ENCODE measurements at regions not wholly inside any gene's neighbourhood (a gene's known extent, or its start where the extent isn't known, plus 50 kb on each side); places are given as distances from the start of the nearest gene placed in this dataset.
A peak's percentile ranks its signal among the peaks of the same experiment; 100 is the strongest.
"Not testable (repeated sequence)": the region's sequence is repeated elsewhere in the genome, so short reads cannot be mapped to it uniquely, and the experiment has no call there.

DNA sequence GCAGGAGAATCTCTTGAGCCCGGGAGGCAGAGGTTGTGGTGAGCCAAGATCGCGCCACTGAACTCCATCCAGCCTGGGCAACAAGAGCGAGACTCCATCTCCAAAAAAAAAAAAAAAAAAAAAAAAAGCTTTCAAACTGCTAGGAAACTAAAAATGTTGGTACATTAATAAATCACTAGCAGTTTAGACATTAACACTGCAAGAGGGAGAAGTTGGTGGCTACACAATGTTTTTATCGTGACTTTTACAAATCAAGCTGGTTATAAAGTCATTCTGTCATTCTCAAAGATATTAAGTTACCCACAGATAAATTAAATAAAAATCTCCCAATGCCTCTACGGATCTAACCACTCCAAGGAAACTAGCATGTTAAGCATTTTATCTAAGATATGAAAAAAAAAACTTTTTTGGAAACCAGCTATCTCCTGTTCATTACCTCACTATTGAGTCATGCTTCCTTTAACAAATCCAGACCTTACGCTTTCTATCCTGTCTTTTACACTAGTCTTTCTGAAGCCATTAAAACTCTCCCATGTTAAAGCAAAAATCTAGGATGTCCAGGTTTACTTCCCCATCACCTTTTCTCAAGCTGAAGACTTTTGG is 85.9 kb upstream of the SMURF2 start:
- H3K27ac ChIP-seq (ENCODE audit: low read depth, low read length), result peak overlapping the region; percentile 12
- H3K4me3 ChIP-seq (ENCODE audit: low read length in 3 of 3), result no peak overlapping the region
- H3K9me3 ChIP-seq (ENCODE audit: control insufficient read depth in 3 of 3, low read length in 3 of 3), result no peaks in the 10 kb centered on the region
- no peak overlapping the region for H3K9ac ChIP-seq (ENCODE audit: low read depth in 1 of 3, low read length in 3 of 3)
- no peaks in the 10 kb centered on the region for H3K4me1 ChIP-seq (ENCODE audit: control insufficient read depth in 3 of 3, insufficient read depth in 3 of 3, low read length in 3 of 3)
- no peaks in the 10 kb centered on the region for H3K27me3 ChIP-seq (ENCODE audit: control insufficient read depth in 3 of 3, insufficient read depth in 3 of 3, low read length in 3 of 3)
- H3K36me3 ChIP-seq (ENCODE audit: control insufficient read depth in 3 of 3, insufficient read depth in 3 of 3, low read length in 3 of 3), result peaks cover 11 to 14% (median 14%) of the 10 kb centered on the region in 3 donors

DNA sequence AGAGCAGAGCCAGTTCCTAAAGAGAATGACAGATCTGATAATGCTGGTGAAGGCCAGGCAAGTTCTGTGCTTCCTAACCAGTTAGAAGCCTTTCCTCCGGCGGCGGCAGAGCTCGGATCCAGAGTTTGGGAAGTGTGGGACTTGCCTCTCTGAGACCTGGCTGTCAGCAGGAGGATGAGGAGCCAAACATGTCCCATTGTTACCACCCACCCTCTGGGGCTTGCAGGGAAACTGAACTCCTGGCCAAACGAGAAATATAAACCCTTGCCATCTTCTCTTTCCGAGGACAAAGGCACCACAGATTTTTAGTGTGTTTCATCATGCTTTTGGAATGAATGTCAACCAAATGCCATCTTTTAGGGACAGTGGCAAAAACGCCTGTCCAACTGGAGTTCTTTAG is 80.2 kb upstream of the SMURF2 start:
- peak overlapping the region; percentile 49 for H3K27ac ChIP-seq (ENCODE audit: low read depth, low read length)

DNA sequence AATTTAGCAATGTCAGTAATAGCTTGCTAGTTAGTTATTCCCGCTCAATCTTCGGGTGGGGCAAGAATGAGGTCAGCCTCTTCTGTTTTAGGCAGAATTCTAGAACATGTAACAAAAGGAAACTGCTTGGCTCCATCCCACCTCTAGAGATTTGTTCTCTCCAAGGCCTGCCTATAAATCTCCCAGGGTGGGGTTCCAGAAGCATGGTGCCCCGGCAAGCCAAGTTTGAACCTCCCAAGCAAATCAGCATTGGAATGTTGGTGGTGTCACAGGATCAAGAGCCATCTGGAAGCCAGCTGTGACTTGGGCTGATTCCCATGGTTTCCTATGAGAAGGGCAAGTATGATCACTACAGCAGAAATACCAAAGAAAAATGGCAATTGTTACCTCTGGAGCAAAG is 79.8 kb upstream of the SMURF2 start:
- H3K4me3 ChIP-seq (ENCODE audit: low read length in 3 of 3); H3K36me3 ChIP-seq (ENCODE audit: control insufficient read depth in 3 of 3, insufficient read depth in 3 of 3, low read length in 3 of 3); H3K27me3 ChIP-seq (ENCODE audit: control insufficient read depth in 3 of 3, insufficient read depth in 3 of 3, low read length in 3 of 3); H3K4me1 ChIP-seq (ENCODE audit: control insufficient read depth in 3 of 3, insufficient read depth in 3 of 3, low read length in 3 of 3); H3K9ac ChIP-seq (ENCODE audit: low read depth in 1 of 3, low read length in 3 of 3); H3K9me3 ChIP-seq (ENCODE audit: control insufficient read depth in 3 of 3, low read length in 3 of 3): not testable (repeated sequence)
- H3K27ac ChIP-seq (ENCODE audit: low read depth, low read length), result peak overlapping the region; percentile 49

More for the DNA sequence above, 80.2 kb upstream of the SMURF2 start:
- H3K4me3 ChIP-seq (ENCODE audit: low read length in 3 of 3), result no peak overlapping the region
- H3K36me3 ChIP-seq (ENCODE audit: control insufficient read depth in 3 of 3, insufficient read depth in 3 of 3, low read length in 3 of 3), result no peaks in the 10 kb centered on the region
- H3K9me3 ChIP-seq (ENCODE audit: control insufficient read depth in 3 of 3, low read length in 3 of 3), result no peaks in the 10 kb centered on the region
- H3K9ac ChIP-seq (ENCODE audit: low read depth in 1 of 3, low read length in 3 of 3), result no peak overlapping the region
- H3K4me1 ChIP-seq (ENCODE audit: control insufficient read depth in 3 of 3, insufficient read depth in 3 of 3, low read length in 3 of 3), result peaks cover 3 to 9% (median 4%) of the 10 kb centered on the region in 3 donors
- H3K27me3 ChIP-seq (ENCODE audit: control insufficient read depth in 3 of 3, insufficient read depth in 3 of 3, low read length in 3 of 3), result no peaks in the 10 kb centered on the region

DNA sequence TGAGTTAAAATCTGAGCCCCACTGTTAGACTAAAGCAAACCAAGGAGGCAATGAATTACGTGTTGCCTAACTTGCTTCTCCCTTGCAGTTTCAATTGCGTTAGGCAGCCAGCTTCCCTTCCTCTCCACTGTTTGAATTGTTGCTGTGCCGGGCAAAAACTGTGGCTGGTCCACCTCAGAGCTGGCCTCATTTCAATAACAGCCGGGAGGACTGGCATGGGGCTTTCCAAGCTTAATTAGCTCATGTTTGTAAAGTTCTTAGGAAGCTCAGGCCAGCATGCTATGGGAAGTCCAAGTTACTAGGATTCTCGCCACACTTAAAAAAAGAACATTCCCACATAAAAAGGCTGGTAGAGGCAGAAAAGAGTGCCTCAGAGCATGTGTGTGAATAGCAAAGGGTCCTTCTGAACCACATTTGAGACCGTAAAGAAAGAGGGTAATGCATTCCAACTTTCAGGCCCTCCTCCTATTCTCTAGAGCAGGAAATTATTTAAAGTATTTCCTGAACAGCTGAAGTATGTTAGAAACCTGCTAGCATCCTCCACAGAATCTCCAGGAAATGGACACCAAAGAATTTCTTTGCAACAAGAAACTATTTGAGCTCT is 79.0 kb upstream of the SMURF2 start:
- H3K27me3 ChIP-seq (ENCODE audit: control insufficient read depth in 3 of 3, insufficient read depth in 3 of 3, low read length in 3 of 3), result no peaks in the 10 kb centered on the region
- no peaks in the 10 kb centered on the region for H3K36me3 ChIP-seq (ENCODE audit: control insufficient read depth in 3 of 3, insufficient read depth in 3 of 3, low read length in 3 of 3)
- H3K4me3 ChIP-seq (ENCODE audit: low read length in 3 of 3), result no peak overlapping the region
- no peak overlapping the region for H3K9ac ChIP-seq (ENCODE audit: low read depth in 1 of 3, low read length in 3 of 3)
- H3K9me3 ChIP-seq (ENCODE audit: control insufficient read depth in 3 of 3, low read length in 3 of 3), result no peaks in the 10 kb centered on the region
- H3K4me1 ChIP-seq (ENCODE audit: control insufficient read depth in 3 of 3, insufficient read depth in 3 of 3, low read length in 3 of 3), result peaks cover 3 to 9% (median 4%) of the 10 kb centered on the region in 3 donors
- peak overlapping the region; percentile 54 for H3K27ac ChIP-seq (ENCODE audit: low read depth, low read length)

DNA sequence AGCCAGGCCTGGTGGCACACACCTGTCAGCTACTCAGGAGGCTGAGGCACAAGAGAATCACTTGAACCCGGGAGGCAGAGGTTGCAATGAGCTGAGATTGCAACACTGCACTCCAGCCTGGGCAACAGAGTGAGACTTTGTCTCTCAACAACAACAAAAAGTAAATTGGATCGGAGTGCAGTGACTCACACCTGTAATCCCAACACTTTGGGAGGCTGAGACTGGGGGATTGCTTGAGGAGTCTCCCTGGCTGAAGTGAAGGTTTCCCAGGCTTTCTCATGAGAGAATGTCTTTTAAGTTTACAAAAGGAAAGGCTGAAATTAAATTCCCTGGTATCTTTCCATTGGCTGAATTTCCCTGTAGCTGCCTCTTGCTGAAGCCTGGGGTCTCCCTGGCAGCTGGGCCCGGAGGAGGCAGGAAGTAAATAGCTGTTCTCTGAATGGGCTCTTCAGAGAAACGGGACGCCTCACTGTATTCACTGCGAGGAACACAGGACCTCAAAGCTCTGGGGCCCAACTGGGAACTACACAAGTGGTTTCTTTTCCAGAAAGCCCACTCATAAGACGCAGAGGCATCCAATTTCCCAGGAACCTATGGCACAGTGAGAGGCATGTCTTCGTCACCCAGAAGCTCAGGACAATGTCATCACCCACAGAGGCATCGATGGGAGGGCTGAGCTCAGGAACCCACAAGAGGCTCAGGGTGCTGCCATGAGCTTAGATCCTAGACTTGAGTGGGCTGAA is 77.4 kb upstream of the SMURF2 start:
- Histone ChIP-seq H3K36me3 (ENCODE audit: control insufficient read depth in 3 of 3, insufficient read depth in 3 of 3, low read length in 3 of 3) (no peaks in the 10 kb centered on the region), H3K27me3 (ENCODE audit: control insufficient read depth in 3 of 3, insufficient read depth in 3 of 3, low read length in 3 of 3) (no peaks in the 10 kb centered on the region), H3K4me3 (ENCODE audit: low read length in 3 of 3) (no peak overlapping the region), H3K9ac (ENCODE audit: low read depth in 1 of 3, low read length in 3 of 3) (no peak overlapping the region), H3K27ac (ENCODE audit: low read depth, low read length) (peak overlapping the region; percentile 41), H3K9me3 (ENCODE audit: control insufficient read depth in 3 of 3, low read length in 3 of 3) (no peaks in the 10 kb centered on the region), H3K4me1 (ENCODE audit: control insufficient read depth in 3 of 3, insufficient read depth in 3 of 3, low read length in 3 of 3) (peaks cover 3 to 9% (median 4%) of the 10 kb centered on the region in 3 donors)

DNA sequence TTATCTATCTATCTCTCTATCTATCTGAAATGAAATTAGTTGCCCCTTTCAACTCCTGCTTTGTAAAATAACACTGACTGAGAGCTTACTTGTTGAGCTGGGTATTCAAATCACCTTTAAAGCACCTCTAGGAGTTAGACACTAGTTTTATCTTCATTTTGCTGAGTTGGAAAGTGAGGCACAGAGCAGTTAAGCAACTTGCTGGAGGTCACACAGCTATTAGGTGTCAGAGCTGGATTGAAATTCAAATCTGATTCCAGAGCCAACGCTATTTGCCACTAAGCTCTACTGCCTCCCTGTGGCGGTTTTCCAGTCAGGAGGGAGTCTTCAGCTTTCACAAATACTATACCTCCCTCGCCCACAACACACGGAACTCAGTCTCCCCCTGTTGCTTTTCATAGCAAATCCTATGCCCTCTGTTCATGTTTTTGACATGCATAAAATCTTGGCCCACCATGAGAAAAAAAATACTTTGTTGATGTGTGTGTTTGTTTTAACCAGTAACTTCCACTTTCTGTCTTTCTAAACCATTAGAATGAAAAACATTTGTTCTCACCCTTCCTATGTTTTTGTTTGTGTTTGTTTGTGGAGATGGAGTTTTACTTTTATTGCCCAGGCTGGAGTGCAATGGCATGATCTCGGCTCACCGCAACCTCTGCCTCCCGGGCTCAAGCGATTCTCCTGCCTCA is 74.8 kb upstream of the SMURF2 start:
- Histone ChIP-seq H3K4me3 (ENCODE audit: low read length in 3 of 3) (no peak overlapping the region), H3K27ac (ENCODE audit: low read depth, low read length) (no peak overlapping the region), H3K9me3 (ENCODE audit: control insufficient read depth in 3 of 3, low read length in 3 of 3) (no peaks in the 10 kb centered on the region), H3K36me3 (ENCODE audit: control insufficient read depth in 3 of 3, insufficient read depth in 3 of 3, low read length in 3 of 3) (no peaks in the 10 kb centered on the region), H3K9ac (ENCODE audit: low read depth in 1 of 3, low read length in 3 of 3) (no peak overlapping the region), H3K4me1 (ENCODE audit: control insufficient read depth in 3 of 3, insufficient read depth in 3 of 3, low read length in 3 of 3) (peaks cover 9 to 11% (median 10%) of the 10 kb centered on the region in 3 donors), H3K27me3 (ENCODE audit: control insufficient read depth in 3 of 3, insufficient read depth in 3 of 3, low read length in 3 of 3) (no peaks in the 10 kb centered on the region)

DNA sequence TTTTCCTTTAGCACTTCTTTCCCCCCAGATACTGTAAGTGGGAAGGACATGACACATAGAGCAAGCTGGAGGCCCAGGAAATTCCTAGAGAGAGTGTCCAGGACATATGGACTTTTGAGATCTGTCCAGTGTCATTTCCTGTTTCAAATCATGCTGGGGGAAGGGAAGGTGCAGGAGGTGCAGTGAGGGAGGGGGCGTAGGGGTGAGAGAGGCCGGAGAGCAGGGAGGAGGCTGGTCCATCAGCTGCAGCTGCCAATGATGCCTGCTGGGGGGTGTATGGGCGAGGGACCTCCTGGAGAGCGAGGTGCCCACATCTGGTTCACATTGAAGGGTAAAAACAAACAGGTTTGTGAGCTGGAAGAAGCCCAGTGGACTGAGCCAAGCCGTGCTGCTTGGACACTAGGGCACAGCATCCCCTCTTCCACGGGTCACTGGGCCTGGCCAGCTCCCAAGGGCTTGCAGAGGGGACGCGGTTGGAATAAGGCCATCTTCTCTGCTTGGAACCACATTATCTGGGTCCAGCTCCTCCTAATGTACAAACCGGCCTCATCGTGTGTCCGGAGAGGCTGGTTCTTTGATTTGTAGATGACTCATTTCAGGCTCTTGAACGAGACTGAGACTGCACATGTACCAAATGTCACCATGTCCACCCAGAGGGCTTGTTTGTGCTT is 70.4 kb upstream of the SMURF2 start:
- Histone ChIP-seq H3K4me1 (ENCODE audit: control insufficient read depth in 3 of 3, insufficient read depth in 3 of 3, low read length in 3 of 3) (peaks cover 5 to 8% (median 5%) of the 10 kb centered on the region in 3 donors), H3K9me3 (ENCODE audit: control insufficient read depth in 3 of 3, low read length in 3 of 3) (no peaks in the 10 kb centered on the region), H3K9ac (ENCODE audit: low read depth in 1 of 3, low read length in 3 of 3) (no peak overlapping the region), H3K27ac (ENCODE audit: low read depth, low read length) (no peak overlapping the region), H3K36me3 (ENCODE audit: control insufficient read depth in 3 of 3, insufficient read depth in 3 of 3, low read length in 3 of 3) (no peaks in the 10 kb centered on the region), H3K4me3 (ENCODE audit: low read length in 3 of 3) (no peak overlapping the region), H3K27me3 (ENCODE audit: control insufficient read depth in 3 of 3, insufficient read depth in 3 of 3, low read length in 3 of 3) (no peaks in the 10 kb centered on the region)

DNA sequence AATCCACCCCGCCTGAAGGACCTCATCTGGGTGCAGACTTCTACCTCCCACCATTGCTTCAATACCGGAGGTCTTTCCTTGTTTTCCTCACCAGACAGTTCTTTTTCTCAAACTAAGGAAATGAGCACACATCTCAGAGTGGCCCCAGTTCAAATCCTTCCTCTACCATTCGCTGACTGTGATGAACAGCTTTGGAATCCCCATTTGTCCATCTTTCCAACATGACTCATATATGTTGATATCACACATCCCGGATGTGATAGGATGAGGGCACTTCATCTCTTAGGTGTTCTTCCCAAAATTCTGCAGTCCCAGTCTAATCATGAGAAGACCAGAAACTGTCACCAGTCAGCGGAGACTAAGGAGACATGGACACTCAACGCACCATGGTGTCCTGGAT is 67.9 kb upstream of the SMURF2 start:
- H3K9me3 ChIP-seq (ENCODE audit: control insufficient read depth in 3 of 3, low read length in 3 of 3); H3K4me1 ChIP-seq (ENCODE audit: control insufficient read depth in 3 of 3, insufficient read depth in 3 of 3, low read length in 3 of 3); H3K27ac ChIP-seq (ENCODE audit: low read depth, low read length); H3K9ac ChIP-seq (ENCODE audit: low read depth in 1 of 3, low read length in 3 of 3); H3K4me3 ChIP-seq (ENCODE audit: low read length in 3 of 3); H3K27me3 ChIP-seq (ENCODE audit: control insufficient read depth in 3 of 3, insufficient read depth in 3 of 3, low read length in 3 of 3); H3K36me3 ChIP-seq (ENCODE audit: control insufficient read depth in 3 of 3, insufficient read depth in 3 of 3, low read length in 3 of 3): not testable (repeated sequence)

DNA sequence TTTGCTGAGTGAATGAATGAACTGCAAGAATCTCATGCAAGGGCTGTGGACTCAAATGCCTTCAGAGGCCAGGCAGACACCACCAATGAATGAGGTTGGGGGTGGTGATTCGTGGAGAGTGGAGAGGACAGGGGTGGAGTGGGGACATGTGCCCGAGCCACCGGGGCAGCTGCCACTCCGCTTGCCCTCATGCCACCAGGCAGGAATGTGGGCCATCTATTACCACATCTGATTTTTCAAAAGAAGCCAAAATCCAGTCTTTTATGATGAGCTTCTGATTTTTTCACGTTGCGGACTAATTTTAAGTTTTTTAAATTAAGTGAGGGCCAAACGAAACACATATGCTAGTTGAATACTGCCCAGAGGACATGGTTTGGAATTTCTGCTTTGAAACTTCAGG is 67.1 kb upstream of the SMURF2 start:
- peaks cover 5 to 8% (median 8%) of the 10 kb centered on the region in 3 donors for H3K4me1 ChIP-seq (ENCODE audit: control insufficient read depth in 3 of 3, insufficient read depth in 3 of 3, low read length in 3 of 3)
- H3K9me3 ChIP-seq (ENCODE audit: control insufficient read depth in 3 of 3, low read length in 3 of 3), result no peaks in the 10 kb centered on the region
- H3K27me3 ChIP-seq (ENCODE audit: control insufficient read depth in 3 of 3, insufficient read depth in 3 of 3, low read length in 3 of 3), result no peaks in the 10 kb centered on the region
- H3K4me3 ChIP-seq (ENCODE audit: low read length in 3 of 3), result no peak overlapping the region
- H3K36me3 ChIP-seq (ENCODE audit: control insufficient read depth in 3 of 3, insufficient read depth in 3 of 3, low read length in 3 of 3), result no peaks in the 10 kb centered on the region
- H3K27ac ChIP-seq (ENCODE audit: low read depth, low read length), result no peak overlapping the region
- H3K9ac ChIP-seq (ENCODE audit: low read depth in 1 of 3, low read length in 3 of 3), result no peak overlapping the region
